SJCRH30 (cell line): ENCODE measurements at regions not wholly inside any gene's neighbourhood (a gene's known extent, or its start where the extent isn't known, plus 50 kb on each side); places are given as distances from the start of the nearest gene placed in this dataset.
"Not testable (repeated sequence)": the region's sequence is repeated elsewhere in the genome, so short reads cannot be mapped to it uniquely, and the experiment has no call there.

Experiments
- DNase-seq, 2 experiments: peaks; one replicate each; pipeline ENCODE4 v3.0.0-alpha.2; 2015 to 2020
- H3K27ac ChIP-seq: fragments of 250-450 bp; sonication (Bioruptor Pico); 2 replicates; pipeline ENCODE4 v1.5.1; 2020; ENCODE audit warnings: mild to moderate bottlenecking, moderate library complexity
- H3K27me3 ChIP-seq: fragments of 250-450 bp; sonication (Bioruptor Pico); 2 replicates; pipeline ENCODE4 v1.5.1; 2020; ENCODE audit warnings: mild to moderate bottlenecking, moderate library complexity
- H3K36me3 ChIP-seq: fragments of 250-450 bp; sonication (Bioruptor Pico); 2 replicates; pipeline ENCODE4 v1.5.1; 2020; ENCODE audit warnings: mild to moderate bottlenecking, moderate library complexity
- H3K4me1 ChIP-seq: fragments of 250-450 bp; sonication (Bioruptor Pico); 2 replicates; pipeline ENCODE4 v1.5.1; 2020; ENCODE audit warnings: mild to moderate bottlenecking, moderate library complexity
- H3K4me3 ChIP-seq: fragments of 250-450 bp; sonication (Bioruptor Pico); 2 replicates; pipeline ENCODE4 v1.5.1; 2020; ENCODE audit warnings: mild to moderate bottlenecking, moderate library complexity
- H3K9me3 ChIP-seq: fragments of 250-450 bp; sonication (Bioruptor Pico); replicated peaks from 2 replicates; pipeline ENCODE4 v1.5.1; 2020; ENCODE audit warnings: mild to moderate bottlenecking, moderate library complexity

GRCh38 chr3:185306286-185306685, 52.4 kb upstream of the EHHADH start:
- not testable (repeated sequence) for H3K27ac ChIP-seq, H3K27me3 ChIP-seq, H3K36me3 ChIP-seq, DNase-seq, H3K4me3 ChIP-seq, H3K4me1 ChIP-seq
- peaks cover 12% of the 10 kb centered on the region; the same call in 1 of the 2 replicates for H3K9me3 ChIP-seq

GRCh38 chr3:185306847-185307246, 53.0 kb upstream of the EHHADH start:
- Histone ChIP-seq H3K27me3 (no peaks in the 10 kb centered on the region), H3K9me3 (peaks cover 12% of the 10 kb centered on the region; the same call in 1 of the 2 replicates), H3K4me1 (no peaks in the 10 kb centered on the region)

GRCh38 chr3:185308126-185308754, 54.4 kb upstream of the EHHADH start:
- DNase-seq = peak; percentile 22 to 74
- no peak overlapping the region for H3K4me3 ChIP-seq
- H3K27me3 ChIP-seq = no peaks in the 10 kb centered on the region
- H3K36me3 ChIP-seq = no peaks in the 10 kb centered on the region; the same call in 1 of the 2 replicates
- no peaks in the 10 kb centered on the region for H3K4me1 ChIP-seq
- no peak overlapping the region for H3K27ac ChIP-seq
- H3K9me3 ChIP-seq = peaks cover 12% of the 10 kb centered on the region; the same call in 1 of the 2 replicates

More at GRCh38 chr3:185306847-185307246, 53.0 kb upstream of the EHHADH start:
- Histone ChIP-seq H3K4me3 (no peak overlapping the region), H3K27ac (no peak overlapping the region), H3K36me3 (no peaks in the 10 kb centered on the region; the same call in 1 of the 2 replicates)
- no peak for DNase-seq

- Histone ChIP-seq H3K27ac (no peak overlapping the region), H3K9me3 (peaks cover 12% of the 10 kb centered on the region; the same call in 1 of the 2 replicates), H3K4me1 (no peaks in the 10 kb centered on the region), H3K36me3 (no peaks in the 10 kb centered on the region; the same call in 1 of the 2 replicates), H3K27me3 (no peaks in the 10 kb centered on the region), H3K4me3 (no peak overlapping the region)
- DNase-seq = no peak
Measured at GRCh38 chr3:185309302-185309701, 53.6 kb upstream of the MAP3K13 start.

- H3K9me3 ChIP-seq = peaks cover 12% of the 10 kb centered on the region; the same call in 1 of the 2 replicates
- DNase-seq = no peak
Measured at GRCh38 chr3:185309795-185310194, 53.1 kb upstream of the MAP3K13 start.

GRCh38 chr3:185311991-185312390, 50.9 kb upstream of the MAP3K13 start:
- Histone ChIP-seq H3K4me3 (no peak overlapping the region), H3K4me1 (no peaks in the 10 kb centered on the region), H3K9me3 (0 out of 2 replicates have a peak, but pooled peaks cover 9% of the 10 kb centered on the region), H3K27ac (no peak overlapping the region), H3K27me3 (no peaks in the 10 kb centered on the region), H3K36me3 (no peaks in the 10 kb centered on the region; the same call in 1 of the 2 replicates)
- DNase-seq = no peak

More at GRCh38 chr3:185309795-185310194, 53.1 kb upstream of the MAP3K13 start:
- Histone ChIP-seq H3K36me3 (no peaks in the 10 kb centered on the region; the same call in 1 of the 2 replicates), H3K4me1 (no peaks in the 10 kb centered on the region), H3K4me3 (no peak overlapping the region), H3K27ac (no peak overlapping the region), H3K27me3 (no peaks in the 10 kb centered on the region)
